ENCODE measurements at regions not wholly inside any gene's neighbourhood (a gene's known extent, or its start where the extent isn't known, plus 50 kb on each side); places are given as distances from the start of the nearest gene placed in this dataset.

- no peaks in the 10 kb centered on the region for H3K79me2 ChIP-seq (ENCODE audit: low read length)
- H4K20me1 ChIP-seq (ENCODE audit: low read length) = no peaks in the 10 kb centered on the region
- H3K9me2 ChIP-seq (replicated peaks; ENCODE audit: low read length) = no peaks in the 10 kb centered on the region
- no peak overlapping the region for H2AFZ ChIP-seq (ENCODE audit: low read length)
- H3K4me2 ChIP-seq (ENCODE audit: low read length) = no peak overlapping the region
- CTCF ChIA-PET = no interaction called here
- H3K27ac ChIP-seq (ENCODE audit: low read length) = no peak overlapping the region
- TF ChIP-seq EZH2phosphoT487 (IDR thresholded peaks at IDR 0.05; ENCODE audit: borderline replicate concordance, low read length) = no peak
- TF ChIP-seq CTCF (conservative IDR thresholded peaks at IDR 0.05; ENCODE audit: low read depth, low read length) = no peak
- no peak for TF ChIP-seq EZH2 (IDR thresholded peaks at IDR 0.05; ENCODE audit: low read length, unreplicated experiment)
- no peak overlapping the region for H3K4me3 ChIP-seq (ENCODE audit: low read length)
- H3K36me3 ChIP-seq (ENCODE audit: low read depth, low read length) = no peaks in the 10 kb centered on the region
- H3K9me3 ChIP-seq (ENCODE audit: low read length) = no peaks in the 10 kb centered on the region
- POLR2A ChIA-PET (ENCODE audit: unreplicated experiment) = no interaction called here
- H3K27me3 ChIP-seq (ENCODE audit: low read length) = no peaks in the 10 kb centered on the region
- no peak for DNase-seq
- no peaks in the 10 kb centered on the region for H3F3A ChIP-seq (ENCODE audit: low read length, unreplicated experiment)
- H3K4me1 ChIP-seq (ENCODE audit: insufficient read depth, low read length) = no peaks in the 10 kb centered on the region
- no peak overlapping the region for H3K9ac ChIP-seq (ENCODE audit: low read length)
- BruUV-seq (replicated peaks) = no TSS peak
- no peak for ATAC-seq
- intact Hi-C loops (cut with micrococcal nuclease) = no loop called here
Measured at GRCh38 chr12:92630968-92631367, 71.8 kb upstream of the PLEKHG7 start.

GRCh38 chr12:92629349-92630065 lies 73.3 kb upstream of the PLEKHG7 start:
- no peaks in the 10 kb centered on the region for H4K20me1 ChIP-seq (ENCODE audit: low read length)
- no peaks in the 10 kb centered on the region for H3K27me3 ChIP-seq (ENCODE audit: low read length)
- intact Hi-C loops (cut with micrococcal nuclease) = no loop called here
- H3K4me3 ChIP-seq (ENCODE audit: low read length) = no peak overlapping the region
- H3K9ac ChIP-seq (ENCODE audit: low read length) = no peak overlapping the region
- H3K4me1 ChIP-seq (ENCODE audit: insufficient read depth, low read length) = peaks cover 6% of the 10 kb centered on the region
- H3K4me2 ChIP-seq (ENCODE audit: low read length) = no peak overlapping the region
- H3K9me3 ChIP-seq (ENCODE audit: low read length) = no peaks in the 10 kb centered on the region
- no peaks in the 10 kb centered on the region for H3K9me2 ChIP-seq (replicated peaks; ENCODE audit: low read length)
- no peaks in the 10 kb centered on the region for H3K79me2 ChIP-seq (ENCODE audit: low read length)
- no peak overlapping the region for H2AFZ ChIP-seq (ENCODE audit: low read length)
- DNase-seq (no peak), ATAC-seq (no peak)
- no peak overlapping the region for H3K27ac ChIP-seq (ENCODE audit: low read length)
- BruUV-seq (replicated peaks) = no TSS peak
- no peaks in the 10 kb centered on the region for H3K36me3 ChIP-seq (ENCODE audit: low read depth, low read length)
- POLR2A ChIA-PET (ENCODE audit: unreplicated experiment) = no interaction called here
- TF ChIP-seq CTCF (conservative IDR thresholded peaks at IDR 0.05; ENCODE audit: low read depth, low read length) (no peak), EZH2phosphoT487 (IDR thresholded peaks at IDR 0.05; ENCODE audit: borderline replicate concordance, low read length) (no peak), EZH2 (IDR thresholded peaks at IDR 0.05; ENCODE audit: low read length, unreplicated experiment) (no peak)
- CTCF ChIA-PET = no interaction called here
- no peaks in the 10 kb centered on the region for H3F3A ChIP-seq (ENCODE audit: low read length, unreplicated experiment)

- no peaks in the 10 kb centered on the region for H3K27me3 ChIP-seq (ENCODE audit: low read length)
- H4K20me1 ChIP-seq (ENCODE audit: low read length) = no peaks in the 10 kb centered on the region
- no peaks in the 10 kb centered on the region for H3F3A ChIP-seq (ENCODE audit: low read length, unreplicated experiment)
- no peak overlapping the region for H3K4me2 ChIP-seq (ENCODE audit: low read length)
- ChIA-PET CTCF (no interaction called here), POLR2A (ENCODE audit: unreplicated experiment) (no interaction called here)
- H3K79me2 ChIP-seq (ENCODE audit: low read length) = no peaks in the 10 kb centered on the region
- H3K27ac ChIP-seq (ENCODE audit: low read length) = no peak overlapping the region
- no peak for ATAC-seq
- no peaks in the 10 kb centered on the region for H3K9me3 ChIP-seq (ENCODE audit: low read length)
- BruUV-seq (replicated peaks) = no TSS peak
- DNase-seq = no peak
- intact Hi-C loops (cut with micrococcal nuclease) = no loop called here
- no peaks in the 10 kb centered on the region for H3K9me2 ChIP-seq (replicated peaks; ENCODE audit: low read length)
- H3K9ac ChIP-seq (ENCODE audit: low read length) = no peak overlapping the region
- peaks cover 15% of the 10 kb centered on the region for H3K4me1 ChIP-seq (ENCODE audit: insufficient read depth, low read length)
- H2AFZ ChIP-seq (ENCODE audit: low read length) = no peak overlapping the region
- no peak for TF ChIP-seq EZH2 (IDR thresholded peaks at IDR 0.05; ENCODE audit: low read length, unreplicated experiment)
- no peak for TF ChIP-seq CTCF (conservative IDR thresholded peaks at IDR 0.05; ENCODE audit: low read depth, low read length)
- TF ChIP-seq EZH2phosphoT487 (IDR thresholded peaks at IDR 0.05; ENCODE audit: borderline replicate concordance, low read length) = no peak
- H3K36me3 ChIP-seq (ENCODE audit: low read depth, low read length) = no peaks in the 10 kb centered on the region
- H3K4me3 ChIP-seq (ENCODE audit: low read length) = no peak overlapping the region
Measured at GRCh38 chr12:92628476-92628875, 74.3 kb upstream of the PLEKHG7 start.
